SKM-1 (cell line): ENCODE measurements at regions not wholly inside any gene's neighbourhood (a gene's known extent, or its start where the extent isn't known, plus 50 kb on each side); places are given as distances from the start of the nearest gene placed in this dataset.

Experiments
- DNase-seq: peaks from one replicate; lab custom pipeline; 2025; ENCODE audit not compliant: unreplicated experiment; lab: John Stamatoyannopoulos, UW

- DNase-seq = no peak
These were observed 198.9 kb upstream of the SASH1 start for GRCh38 chr6:148143771-148144170.

GRCh38 chr6:148144917-148145521, 197.6 kb upstream of the SASH1 start:
- DNase-seq = peak; percentile 48

GRCh38 chr6:148146717-148147462, 195.7 kb upstream of the SASH1 start:
- DNase-seq = no peak

- no peak for DNase-seq
These were observed 195.2 kb upstream of the SASH1 start for GRCh38 chr6:148147463-148147830.

- DNase-seq = no peak
These were observed 190.6 kb upstream of the SASH1 start for GRCh38 chr6:148151896-148152643.

GRCh38 chr6:148154668-148155067, 188.0 kb upstream of the SASH1 start:
- no peak for DNase-seq

GRCh38 chr6:148155293-148155692, 187.3 kb upstream of the SASH1 start:
- DNase-seq = no peak

- DNase-seq = no peak
These were observed 184.8 kb upstream of the SASH1 start for GRCh38 chr6:148157841-148158240.

GRCh38 chr6:148164645-148165044, 178.0 kb upstream of the SASH1 start:
- DNase-seq = no peak

GRCh38 chr6:148166339-148166968, 176.2 kb upstream of the SASH1 start:
- peak; percentile 52 for DNase-seq

GRCh38 chr6:148169706-148170105, 172.9 kb upstream of the SASH1 start:
- no peak for DNase-seq

- no peak for DNase-seq
These were observed 172.4 kb upstream of the SASH1 start for GRCh38 chr6:148170286-148170685.

GRCh38 chr6:148173548-148173947, 169.1 kb upstream of the SASH1 start:
- DNase-seq = no peak

GRCh38 chr6:148175550-148176188, 167.0 kb upstream of the SASH1 start:
- no peak for DNase-seq

GRCh38 chr6:148177589-148178233, 164.9 kb upstream of the SASH1 start:
- DNase-seq = peak; percentile 47

GRCh38 chr6:148179786-148180185, 162.9 kb upstream of the SASH1 start:
- DNase-seq = no peak

GRCh38 chr6:148182378-148182777, 160.3 kb upstream of the SASH1 start:
- DNase-seq = no peak

- DNase-seq = no peak
These were observed 158.9 kb upstream of the SASH1 start for GRCh38 chr6:148183776-148184175.

- DNase-seq = no peak
These were observed 155.7 kb upstream of the SASH1 start for GRCh38 chr6:148186916-148187315.

- DNase-seq = no peak
These were observed 150.3 kb upstream of the SASH1 start for GRCh38 chr6:148192310-148192709.
